ENCODE measurements at regions not wholly inside any gene's neighbourhood (a gene's known extent, or its start where the extent isn't known, plus 50 kb on each side); places are given as distances from the start of the nearest gene placed in this dataset.

DNA sequence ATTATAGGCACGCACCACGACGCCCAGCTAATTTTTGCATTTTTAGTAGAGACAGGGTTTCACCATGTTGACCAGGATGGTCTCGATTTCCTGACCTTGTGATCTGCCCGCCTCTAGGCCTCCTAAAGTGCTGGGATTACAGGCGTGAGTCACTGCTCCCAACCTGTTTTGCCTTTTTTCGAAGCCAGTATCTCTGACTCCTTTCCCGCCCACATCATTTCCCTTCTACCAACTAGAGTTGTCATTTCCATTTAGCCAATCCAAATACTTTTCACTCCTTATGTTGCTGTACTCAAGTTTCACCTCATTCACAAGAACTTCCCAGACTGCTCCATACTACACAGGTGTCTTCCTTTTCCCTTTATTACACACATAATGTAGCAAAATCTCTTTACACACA is 502.6 kb upstream of the CDH6 start:
- intact Hi-C loops (cut with micrococcal nuclease), result no loop called here
- H4K20me1 ChIP-seq (replicated peaks; ENCODE audit: control insufficient read depth, extremely low read depth, insufficient read depth, low read length), result no peaks in the 10 kb centered on the region
- H3K27me3 ChIP-seq (ENCODE audit: control insufficient read depth in 2 of 2, insufficient read depth in 2 of 2, low read length in 2 of 2), result no peaks in the 10 kb centered on the region
- H3K4me2 ChIP-seq (ENCODE audit: insufficient read depth, low read length), result no peak overlapping the region
- dilution Hi-C loops (cut with MboI; ENCODE audit: extremely low pct_ligation_motif_present, low sequenced_read_pairs), result no loop called here
- H3K9me3 ChIP-seq (replicated peaks; ENCODE audit: control insufficient read depth, insufficient read depth, low read length), result no peaks in the 10 kb centered on the region
- H3K9ac ChIP-seq (replicated peaks; ENCODE audit: extremely low read depth, insufficient read depth, low read length), result no peak overlapping the region
- CTCF ChIA-PET, result no interaction called here
- TF ChIP-seq GATA2 (IDR thresholded peaks at IDR 0.05; ENCODE audit: insufficient read depth, insufficient read length, low read depth, low read length) (no peak), EZH2 (IDR thresholded peaks at IDR 0.05; ENCODE audit: borderline replicate concordance, low read depth, low read length, severe bottlenecking) (no peak), JUN (IDR thresholded peaks at IDR 0.05; ENCODE audit: borderline replicate concordance, insufficient read depth, insufficient read length, low read depth) (no peak), FOS (IDR thresholded peaks at IDR 0.05; ENCODE audit: borderline replicate concordance, insufficient read depth, low read length) (no peak)
- TF ChIP-seq, protein P1, sequence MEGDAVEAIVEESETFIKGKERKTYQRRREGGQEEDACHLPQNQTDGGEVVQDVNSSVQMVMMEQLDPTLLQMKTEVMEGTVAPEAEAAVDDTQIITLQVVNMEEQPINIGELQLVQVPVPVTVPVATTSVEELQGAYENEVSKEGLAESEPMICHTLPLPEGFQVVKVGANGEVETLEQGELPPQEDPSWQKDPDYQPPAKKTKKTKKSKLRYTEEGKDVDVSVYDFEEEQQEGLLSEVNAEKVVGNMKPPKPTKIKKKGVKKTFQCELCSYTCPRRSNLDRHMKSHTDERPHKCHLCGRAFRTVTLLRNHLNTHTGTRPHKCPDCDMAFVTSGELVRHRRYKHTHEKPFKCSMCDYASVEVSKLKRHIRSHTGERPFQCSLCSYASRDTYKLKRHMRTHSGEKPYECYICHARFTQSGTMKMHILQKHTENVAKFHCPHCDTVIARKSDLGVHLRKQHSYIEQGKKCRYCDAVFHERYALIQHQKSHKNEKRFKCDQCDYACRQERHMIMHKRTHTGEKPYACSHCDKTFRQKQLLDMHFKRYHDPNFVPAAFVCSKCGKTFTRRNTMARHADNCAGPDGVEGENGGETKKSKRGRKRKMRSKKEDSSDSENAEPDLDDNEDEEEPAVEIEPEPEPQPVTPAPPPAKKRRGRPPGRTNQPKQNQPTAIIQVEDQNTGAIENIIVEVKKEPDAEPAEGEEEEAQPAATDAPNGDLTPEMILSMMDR (IDR thresholded peaks at IDR 0.05; ENCODE audit: extremely low read depth in 1 of 2, insufficient read depth in 1 of 2, low read depth in 1 of 2, low read length in 2 of 2), result no peak
- no peaks in the 10 kb centered on the region for H3K79me2 ChIP-seq (ENCODE audit: control insufficient read depth, insufficient read depth, low read length)
- H3K4me3 ChIP-seq (replicated peaks in 1 of 3; ENCODE audit: insufficient read depth in 1 of 3, low read depth in 1 of 3, low read length in 3 of 3), result no peak overlapping the region
- no peak overlapping the region for H3K27ac ChIP-seq (ENCODE audit: insufficient read depth, low read depth, low read length)
- POLR2A ChIA-PET, result no interaction called here
- H3K36me3 ChIP-seq (ENCODE audit: control insufficient read depth in 2 of 2, extremely low read depth in 1 of 2, insufficient read depth in 2 of 2, low read length in 2 of 2), result no peaks in the 10 kb centered on the region
- no peaks in the 10 kb centered on the region for H3K9me1 ChIP-seq (replicated peaks; ENCODE audit: control insufficient read depth, extremely low read depth, insufficient read depth, low read length)
- BruUV-seq (replicated peaks), result no TSS peak
- no peak for DNase-seq (ENCODE audit: low read depth, low spot score)
- no peaks in the 10 kb centered on the region for H3K4me1 ChIP-seq (ENCODE audit: control insufficient read depth, extremely low read depth, insufficient read depth, low read length)
- H2AFZ ChIP-seq (ENCODE audit: low read depth, low read length), result no peak overlapping the region
- no peak for FAIRE-seq

DNA sequence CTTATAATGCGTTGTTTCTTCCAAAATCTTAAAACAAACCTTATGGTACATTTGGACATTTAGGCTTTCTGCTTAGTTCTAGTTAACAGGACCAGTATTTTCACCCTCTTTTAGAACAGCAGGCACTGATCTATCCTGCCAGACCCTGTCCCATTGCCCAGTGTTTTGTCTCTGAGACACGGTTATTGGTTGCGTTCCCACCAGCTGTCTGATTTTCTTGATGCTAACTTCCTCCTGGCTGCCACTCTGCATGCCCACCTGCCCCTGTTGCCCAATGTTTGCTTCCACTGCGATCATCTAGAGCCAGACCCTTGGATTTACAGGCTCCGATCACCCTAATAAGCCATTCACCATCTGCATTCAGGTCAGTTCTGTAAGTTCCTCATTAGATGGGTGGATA is 506.0 kb upstream of the CDH6 start:
- Histone ChIP-seq H3K9me1 (replicated peaks; ENCODE audit: control insufficient read depth, extremely low read depth, insufficient read depth, low read length) (no peaks in the 10 kb centered on the region), H3K4me1 (ENCODE audit: control insufficient read depth, extremely low read depth, insufficient read depth, low read length) (no peaks in the 10 kb centered on the region), H3K27me3 (ENCODE audit: control insufficient read depth in 2 of 2, insufficient read depth in 2 of 2, low read length in 2 of 2) (no peaks in the 10 kb centered on the region), H3K36me3 (ENCODE audit: control insufficient read depth in 2 of 2, extremely low read depth in 1 of 2, insufficient read depth in 2 of 2, low read length in 2 of 2) (no peaks in the 10 kb centered on the region), H3K79me2 (ENCODE audit: control insufficient read depth, insufficient read depth, low read length) (no peaks in the 10 kb centered on the region), H3K9me3 (replicated peaks; ENCODE audit: control insufficient read depth, insufficient read depth, low read length) (peaks cover 3% of the 10 kb centered on the region), H4K20me1 (replicated peaks; ENCODE audit: control insufficient read depth, extremely low read depth, insufficient read depth, low read length) (no peaks in the 10 kb centered on the region), H3K9ac (replicated peaks; ENCODE audit: extremely low read depth, insufficient read depth, low read length) (no peak overlapping the region), H3K4me2 (ENCODE audit: insufficient read depth, low read length) (no peak overlapping the region), H3K27ac (ENCODE audit: insufficient read depth, low read depth, low read length) (no peak overlapping the region), H3K4me3 (replicated peaks in 1 of 3; ENCODE audit: insufficient read depth in 1 of 3, low read depth in 1 of 3, low read length in 3 of 3) (no peak overlapping the region), H2AFZ (ENCODE audit: low read depth, low read length) (no peak overlapping the region)
- no TSS peak for BruUV-seq (replicated peaks)
- DNase-seq (ENCODE audit: low read depth, low spot score) (no peak), FAIRE-seq (no peak)
- CTCF ChIA-PET, result no interaction called here
- dilution Hi-C loops (cut with MboI; ENCODE audit: extremely low pct_ligation_motif_present, low sequenced_read_pairs) (no loop called here), intact Hi-C loops (cut with micrococcal nuclease) (no loop called here)
- TF ChIP-seq POLR2AphosphoS5 (IDR thresholded peaks at IDR 0.05; ENCODE audit: insufficient read depth, low read depth, low read length) (no peak), JUN (IDR thresholded peaks at IDR 0.05; ENCODE audit: borderline replicate concordance, insufficient read depth, insufficient read length, low read depth) (no peak), MYC (IDR thresholded peaks at IDR 0.05; ENCODE audit: low read depth, low read length) (no peak), FOS (IDR thresholded peaks at IDR 0.05; ENCODE audit: borderline replicate concordance, insufficient read depth, low read length) (no peak), GATA2 (IDR thresholded peaks at IDR 0.05; ENCODE audit: insufficient read depth, insufficient read length, low read depth, low read length) (no peak), POLR2A (IDR thresholded peaks at IDR 0.05; ENCODE audit: low read depth, low read length) (no peak), EZH2 (IDR thresholded peaks at IDR 0.05; ENCODE audit: borderline replicate concordance, low read depth, low read length, severe bottlenecking) (no peak)
- TF ChIP-seq, protein P1 (IDR thresholded peaks at IDR 0.05; ENCODE audit: extremely low read depth in 1 of 2, insufficient read depth in 1 of 2, low read depth in 1 of 2, low read length in 2 of 2), result no peak
- TF ChIP-seq, protein P2, sequence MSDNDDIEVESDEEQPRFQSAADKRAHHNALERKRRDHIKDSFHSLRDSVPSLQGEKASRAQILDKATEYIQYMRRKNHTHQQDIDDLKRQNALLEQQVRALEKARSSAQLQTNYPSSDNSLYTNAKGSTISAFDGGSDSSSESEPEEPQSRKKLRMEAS (IDR thresholded peaks at IDR 0.05; ENCODE audit: insufficient read depth, insufficient read length), result no peak
- POLR2A ChIA-PET, result no interaction called here

All from endothelial cell of umbilical vein (primary cell).